CD4-positive, alpha-beta T cell treated with Interleukin-6 at 100 ng/mL for 8 hours (primary cell): ENCODE measurements at regions not wholly inside any gene's neighbourhood (a gene's known extent, or its start where the extent isn't known, plus 50 kb on each side); places are given as distances from the start of the nearest gene placed in this dataset.
"Not testable (repeated sequence)": the region's sequence is repeated elsewhere in the genome, so short reads cannot be mapped to it uniquely, and the experiment has no call there.

Experiments used
- DNase-seq: peaks from one replicate; pipeline ENCODE4 v3.0.0-alpha.2; 2020; ENCODE audit warnings: mixed read lengths, low spot score

DNA sequence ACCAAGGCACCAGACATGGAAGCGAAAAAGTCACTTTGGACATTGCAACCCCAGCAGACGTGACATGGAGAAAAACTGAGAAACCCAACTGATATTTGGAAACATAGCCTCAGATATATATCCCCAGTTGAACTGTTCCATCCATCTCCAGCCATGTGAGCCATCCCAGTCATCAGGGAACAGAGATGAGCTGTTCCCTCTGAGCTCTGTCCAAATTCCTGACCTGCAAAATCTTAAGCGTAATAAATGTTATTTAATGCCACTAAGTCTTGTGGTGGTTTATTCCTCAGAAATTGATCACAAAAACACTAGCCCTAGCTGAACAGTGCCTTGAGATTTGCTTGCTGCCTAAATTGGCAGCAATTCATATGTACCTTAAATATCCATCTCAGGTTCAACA lies 182.8 kb downstream of the NRP2 start:
- no peak for DNase-seq

DNA sequence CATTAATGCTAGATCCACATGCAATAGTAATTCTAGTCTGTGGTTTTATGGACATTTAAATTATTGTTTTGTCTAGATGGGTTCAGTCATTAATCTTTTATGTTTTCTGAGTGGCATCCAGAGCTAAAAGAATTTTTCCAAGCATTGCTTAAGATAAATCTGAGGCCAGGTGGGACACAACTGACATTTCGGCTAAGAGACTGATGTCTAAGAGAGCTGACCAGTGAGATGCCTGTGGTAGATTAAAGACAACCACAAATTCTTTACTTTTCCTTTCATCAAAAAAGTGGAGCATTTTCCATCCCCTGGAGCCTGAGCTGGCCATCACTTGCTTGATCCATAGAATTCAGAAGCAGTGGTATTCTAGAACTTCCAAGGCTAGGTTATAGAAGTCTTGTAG lies 182.2 kb downstream of the NRP2 start:
- DNase-seq = no peak

GRCh38 chr2:205862761-205863160 lies 180.5 kb downstream of the NRP2 start:
- not testable (repeated sequence) for DNase-seq

DNA sequence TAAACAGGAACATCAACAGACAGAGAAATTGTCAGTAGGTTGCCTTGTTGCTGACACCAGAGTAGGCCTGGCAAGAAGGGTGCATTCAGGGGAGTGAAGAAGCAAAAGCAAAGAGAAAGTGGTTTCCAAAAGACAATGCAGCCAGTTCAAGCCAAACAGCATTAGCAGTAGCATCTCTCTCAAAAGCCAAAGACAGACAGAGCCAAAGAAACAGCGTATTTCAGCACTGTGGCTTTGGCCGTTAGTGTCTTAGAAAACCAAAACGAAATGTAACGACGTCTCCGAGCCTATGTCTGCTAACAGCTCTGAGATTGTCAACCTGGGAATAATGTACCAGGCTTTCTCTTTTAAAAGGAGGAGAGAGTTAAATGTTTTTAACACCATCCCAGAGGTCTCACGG lies 178.6 kb downstream of the NRP2 start:
- DNase-seq = no peak

DNA sequence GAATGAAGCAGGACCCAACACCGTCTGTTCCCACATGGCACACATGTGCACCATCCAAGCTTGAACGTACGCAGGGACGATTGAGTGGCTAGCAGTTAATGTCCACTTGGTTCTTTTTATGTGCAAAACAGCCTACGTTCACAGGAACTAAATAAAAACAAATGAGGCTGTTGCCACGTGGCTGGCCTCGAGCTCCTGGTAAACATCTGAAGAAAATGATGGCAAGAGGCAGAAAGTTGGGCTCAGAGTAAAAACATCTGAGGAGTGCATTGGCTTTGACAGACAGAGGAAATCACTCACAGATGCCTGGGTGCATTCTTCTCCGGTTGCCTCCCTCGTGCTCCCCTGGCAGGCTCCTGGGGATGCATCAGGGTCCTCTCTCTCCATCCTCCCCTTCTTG lies 177.9 kb downstream of the NRP2 start:
- DNase-seq = no peak

DNA sequence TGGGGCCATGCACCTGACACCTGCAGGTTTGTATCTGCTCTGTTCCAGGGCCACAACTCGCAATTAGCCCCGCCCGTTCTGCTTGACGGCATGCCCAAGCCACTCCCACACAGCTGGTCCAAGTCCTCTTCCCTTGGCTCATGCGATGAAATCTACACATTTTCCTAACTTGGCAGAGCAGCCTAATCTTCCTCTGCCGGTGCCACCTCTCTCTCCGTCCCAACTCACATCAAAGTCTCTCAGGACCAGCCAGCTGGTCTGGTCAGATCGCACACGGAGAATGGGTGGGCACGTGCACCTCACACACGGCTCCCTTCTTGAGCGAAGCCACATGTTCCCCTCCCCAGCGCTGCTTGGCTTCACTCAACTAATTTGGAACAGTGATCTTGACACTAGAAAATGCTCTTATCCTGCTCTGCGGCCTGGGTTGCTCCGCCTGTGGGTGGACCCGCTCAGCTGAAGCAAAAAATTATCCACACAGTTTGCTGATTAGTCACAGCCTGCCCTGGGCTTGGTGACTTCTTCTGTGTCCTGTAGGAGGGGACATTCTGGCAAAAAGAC lies 176.7 kb downstream of the NRP2 start:
- DNase-seq = no peak

- no peak for DNase-seq
Observed at GRCh38 chr2:205858275-205858674, 176.0 kb downstream of the NRP2 start.

- no peak for DNase-seq
Observed at GRCh38 chr2:205857520-205858237, 175.4 kb downstream of the NRP2 start.

GRCh38 chr2:205852457-205852856 lies 170.2 kb downstream of the NRP2 start:
- DNase-seq = no peak

GRCh38 chr2:205850611-205851010 lies 168.3 kb downstream of the NRP2 start:
- no peak for DNase-seq

- DNase-seq = no peak
Observed at GRCh38 chr2:205850132-205850531, 167.8 kb downstream of the NRP2 start.

- DNase-seq = no peak
Observed at GRCh38 chr2:205849136-205849535, 166.8 kb downstream of the NRP2 start.

GRCh38 chr2:205848601-205849000 lies 166.3 kb downstream of the NRP2 start:
- no peak for DNase-seq
